ENCODE measurements at regions not wholly inside any gene's neighbourhood (a gene's known extent, or its start where the extent isn't known, plus 50 kb on each side); places are given as distances from the start of the nearest gene placed in this dataset.
"Not testable (repeated sequence)": the region's sequence is repeated elsewhere in the genome, so short reads cannot be mapped to it uniquely, and the experiment has no call there.

DNA sequence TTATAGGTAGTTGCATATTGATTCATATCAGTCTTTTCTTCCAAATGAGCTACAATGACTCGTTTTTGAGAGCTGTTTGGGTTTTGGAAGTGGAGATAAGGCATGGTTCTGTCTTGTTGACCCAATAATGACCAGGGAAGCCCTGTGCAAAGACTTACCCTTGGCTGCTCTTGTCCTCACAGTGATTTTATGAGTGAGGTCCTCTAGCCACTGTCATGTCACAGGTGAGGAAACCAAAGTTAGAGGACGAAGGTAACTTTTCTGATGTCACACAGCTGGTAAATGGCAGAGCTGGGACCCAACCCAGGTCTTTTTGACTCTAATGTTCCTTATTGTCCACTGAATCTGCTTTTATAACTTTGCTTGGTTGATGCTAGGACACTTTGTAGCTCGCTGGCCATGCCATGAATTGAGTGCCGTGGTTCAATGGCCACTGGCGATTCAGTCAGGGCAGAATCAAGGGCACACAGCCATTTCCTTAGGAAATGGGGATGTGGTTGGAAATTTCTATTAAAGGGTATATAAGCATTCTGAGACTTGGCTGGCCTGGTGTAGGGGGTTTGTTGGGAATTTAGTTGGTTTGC is 249.1 kb downstream of the GOLGA6L6 start:
- DNase-seq (ENCODE audit: low spot score); FAIRE-seq: not testable (repeated sequence)

DNA sequence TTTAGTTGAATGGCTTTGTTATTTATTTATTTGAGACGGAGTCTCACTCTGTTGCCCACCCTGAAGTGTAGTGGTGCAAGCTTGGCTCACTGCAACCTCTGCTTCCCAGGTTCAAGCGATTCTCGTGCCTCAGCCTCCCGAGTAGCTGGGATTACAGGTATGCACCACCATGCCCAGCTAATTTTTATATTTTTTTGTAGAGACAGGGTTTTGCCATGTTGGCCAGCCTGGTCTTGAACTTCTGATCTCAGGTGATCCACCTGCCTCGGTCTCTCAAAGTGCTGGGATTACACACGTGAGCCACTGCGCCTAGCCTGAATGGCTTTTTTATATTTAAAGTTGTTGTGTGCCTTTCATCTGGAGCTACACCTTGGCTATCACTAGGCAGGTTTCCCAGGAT is 250.0 kb downstream of the GOLGA6L6 start:
- FAIRE-seq; DNase-seq (ENCODE audit: low spot score): not testable (repeated sequence)

DNA sequence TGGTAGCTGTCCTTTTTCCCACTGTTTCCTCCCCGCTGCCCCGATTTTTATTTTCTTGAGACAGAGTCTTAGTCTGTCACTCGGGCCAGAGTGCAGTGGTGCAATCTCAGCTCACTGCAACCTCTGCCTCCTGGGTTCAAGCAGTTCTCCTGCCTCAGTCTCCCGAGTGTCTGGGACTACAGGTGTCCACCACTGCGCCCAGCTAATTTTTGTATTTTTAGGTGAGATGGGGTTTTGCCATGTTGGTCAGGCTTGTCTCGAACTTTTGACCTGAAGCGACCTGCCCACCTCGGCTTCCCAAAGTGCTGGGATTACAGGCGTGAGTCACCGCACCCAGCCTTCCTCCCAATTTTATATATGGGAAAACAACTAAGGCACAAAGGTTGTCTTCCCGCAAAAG is 251.0 kb downstream of the GOLGA6L6 start:
- DNase-seq (ENCODE audit: low spot score); FAIRE-seq: not testable (repeated sequence)

DNA sequence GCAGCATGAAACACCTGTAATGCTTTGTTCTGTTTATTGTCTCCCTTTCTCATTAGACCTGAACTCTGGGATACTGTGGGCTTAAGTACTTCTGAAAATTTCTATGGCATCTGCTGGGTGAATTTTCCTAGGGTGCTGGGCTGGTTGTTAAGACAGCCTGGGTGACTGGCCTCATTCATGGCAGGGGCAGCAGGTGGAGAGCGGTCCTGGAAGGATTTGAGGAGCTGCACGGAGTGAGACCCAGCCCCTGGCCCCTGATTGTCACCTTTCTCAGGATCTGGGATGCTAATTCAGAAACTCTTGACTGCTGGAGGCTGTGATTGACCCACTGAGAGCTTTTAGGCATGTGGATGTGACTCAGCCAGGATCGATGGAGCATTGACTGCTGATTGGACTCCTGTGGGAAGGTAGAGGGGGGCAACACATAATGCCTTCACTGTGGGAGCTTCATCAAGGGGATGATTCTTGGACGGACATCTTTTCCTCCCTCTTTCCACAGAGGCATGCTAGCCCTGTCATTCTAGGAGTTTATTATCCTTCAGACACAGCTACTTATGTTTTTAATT is 252.0 kb downstream of the GOLGA6L6 start:
- not testable (repeated sequence) for DNase-seq (ENCODE audit: low spot score); FAIRE-seq

DNA sequence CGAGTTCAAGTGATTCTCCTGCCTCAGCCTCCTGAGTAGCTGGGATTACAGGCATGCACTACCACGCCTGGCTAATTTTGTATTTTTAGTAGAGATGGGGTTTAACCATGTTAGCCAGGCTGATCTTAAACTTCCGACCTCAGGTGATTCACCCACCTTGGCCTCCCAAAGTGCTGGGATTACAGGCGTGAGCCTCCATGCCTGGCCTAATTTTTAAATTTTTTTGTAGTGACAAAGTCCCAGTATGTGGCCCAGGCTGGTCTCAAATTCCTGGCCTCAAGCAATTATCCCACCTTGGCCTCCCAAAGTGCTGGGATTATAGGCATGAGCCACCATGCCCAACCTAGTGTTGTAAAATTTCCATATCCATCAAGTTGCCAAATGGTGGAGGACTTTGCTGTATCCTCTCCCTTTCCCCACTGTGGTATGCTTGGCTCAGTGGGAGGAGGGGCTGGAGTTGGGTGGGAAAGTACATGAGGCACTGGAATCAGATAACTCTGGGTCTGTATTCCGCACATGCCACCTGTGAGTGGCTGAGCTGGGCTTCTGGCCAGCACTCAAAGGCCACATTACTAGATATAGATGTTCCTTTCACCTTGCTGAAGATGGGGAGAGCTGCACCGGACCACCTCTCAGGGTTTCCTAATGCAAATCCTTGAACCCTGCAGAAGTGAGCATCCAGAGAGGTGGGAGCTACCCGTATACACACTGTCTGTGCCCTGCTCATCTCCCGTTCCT is 252.6 kb downstream of the GOLGA6L6 start:
- DNase-seq (ENCODE audit: low spot score); FAIRE-seq: not testable (repeated sequence)

DNA sequence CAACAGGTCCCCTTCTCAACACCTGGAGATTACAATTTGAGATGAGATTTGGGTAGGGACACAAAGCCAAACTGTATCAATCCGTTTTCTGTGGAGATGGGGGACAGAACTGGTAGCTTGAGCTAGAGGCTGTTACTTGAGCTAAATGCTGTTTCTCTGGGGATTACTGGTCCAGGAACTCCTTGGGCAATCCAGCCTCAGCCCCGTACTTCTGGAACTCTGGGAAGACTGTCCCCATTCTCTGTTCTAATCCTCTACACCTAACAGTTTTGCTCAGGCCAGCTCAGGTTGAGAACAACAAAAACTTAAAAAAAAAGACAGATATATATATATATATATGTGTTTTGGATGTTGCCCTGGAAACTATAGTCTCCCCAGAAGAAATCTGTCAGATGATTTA is 255.0 kb downstream of the GOLGA6L6 start:
- FAIRE-seq; DNase-seq (ENCODE audit: low spot score): not testable (repeated sequence)

DNA sequence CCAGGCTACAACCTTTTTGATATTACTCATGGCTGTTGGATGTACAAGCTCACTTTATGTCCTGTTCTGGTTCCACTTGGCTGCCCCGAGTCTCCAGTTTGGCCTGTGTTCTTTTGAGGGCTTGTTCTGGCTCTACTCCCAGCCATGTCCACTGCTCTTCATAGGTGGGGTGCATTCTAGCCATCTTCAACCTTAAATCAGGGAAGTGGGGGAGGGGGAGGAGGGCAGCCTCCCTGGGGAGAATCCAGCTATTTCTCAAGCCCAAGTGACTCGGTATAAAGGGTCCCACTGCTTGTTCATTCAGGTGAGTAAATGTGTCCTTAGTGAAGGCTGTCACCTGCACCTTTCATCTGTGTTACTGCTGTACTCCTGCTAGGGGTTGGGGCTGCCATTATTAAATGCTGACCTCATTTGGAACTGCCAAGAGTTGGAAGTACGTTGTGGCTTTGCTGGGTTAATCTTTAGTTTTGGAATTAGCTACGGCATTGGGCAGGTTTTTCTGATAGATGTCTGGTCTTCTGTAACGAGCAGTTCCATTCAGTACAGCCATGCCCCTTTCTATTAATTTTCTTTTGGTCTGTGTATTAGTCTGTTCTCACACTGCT is 255.8 kb downstream of the GOLGA6L6 start:
- DNase-seq (ENCODE audit: low spot score); FAIRE-seq: not testable (repeated sequence)

DNA sequence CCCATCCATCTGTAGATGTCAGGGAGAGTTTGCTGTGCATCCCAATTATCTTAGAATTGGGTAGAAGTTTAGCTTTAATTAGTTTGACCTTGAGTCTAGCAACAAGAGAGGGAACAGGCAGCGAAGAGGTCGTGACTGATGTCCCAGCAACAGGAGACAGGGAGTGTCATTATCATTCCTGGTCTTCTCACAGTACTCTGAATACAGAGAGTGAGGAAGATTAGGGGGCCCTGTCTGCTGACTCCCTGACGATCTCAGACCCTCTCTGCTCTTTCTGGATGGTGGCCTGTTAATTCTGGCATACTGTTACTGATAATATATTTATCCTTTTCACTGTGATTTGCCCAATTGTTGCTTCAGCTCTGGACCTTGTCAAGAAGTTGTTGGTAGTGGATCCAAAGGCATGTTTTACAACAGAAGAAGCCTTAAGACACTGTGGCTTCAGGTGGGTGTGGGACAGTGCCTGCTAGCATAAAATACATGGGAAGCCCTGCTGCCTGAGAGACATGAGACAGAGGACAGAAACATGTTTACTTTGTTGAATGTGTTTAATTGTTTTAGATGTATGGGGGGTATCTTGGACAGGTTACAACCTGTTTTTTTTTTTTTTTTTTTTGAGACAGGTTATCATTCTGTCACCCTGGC is 256.6 kb downstream of the GOLGA6L6 start:
- not testable (repeated sequence) for FAIRE-seq; DNase-seq (ENCODE audit: low spot score)

DNA sequence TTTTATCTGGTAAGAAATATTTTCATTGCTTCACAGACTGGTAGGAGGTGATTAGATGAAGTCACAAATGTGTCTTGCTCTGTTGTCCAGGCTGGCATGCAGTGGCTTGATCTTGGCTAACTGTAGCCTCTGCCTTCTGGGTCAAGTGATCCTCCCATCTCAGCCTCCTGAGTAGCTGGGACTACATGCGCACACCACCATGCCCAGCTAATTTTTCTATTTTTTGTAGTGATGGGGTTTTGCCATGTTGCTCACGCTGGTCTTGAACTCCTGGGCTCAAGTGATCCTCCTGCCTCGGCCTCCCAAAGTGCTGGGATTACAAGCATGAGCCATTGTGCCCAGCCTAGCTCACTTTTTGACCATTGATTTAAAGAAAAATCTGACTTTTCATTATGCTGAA is 257.9 kb downstream of the GOLGA6L6 start:
- FAIRE-seq; DNase-seq (ENCODE audit: low spot score): not testable (repeated sequence)

DNA sequence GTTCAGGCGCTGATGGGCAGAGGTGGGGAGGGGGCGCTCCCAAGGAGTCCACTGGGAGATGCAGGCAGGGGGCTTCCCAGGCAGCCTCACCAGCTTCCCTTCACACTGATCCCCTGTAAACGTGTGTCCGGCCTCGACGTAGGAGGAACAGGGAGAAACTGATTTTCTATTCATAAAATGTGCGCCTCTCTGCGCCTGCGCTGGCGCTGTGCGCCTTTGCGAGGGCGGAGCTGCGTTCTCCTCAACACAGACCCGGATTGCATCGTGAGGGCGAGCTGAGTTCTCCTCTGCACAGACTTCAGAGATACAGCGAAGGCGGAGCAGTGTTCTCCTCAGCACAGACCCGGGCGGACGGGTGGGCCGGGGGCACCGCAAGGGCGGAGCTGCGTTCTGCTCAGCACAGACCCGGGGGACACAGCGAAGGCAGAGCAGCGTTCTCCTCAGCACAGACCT is 259.1 kb downstream of the GOLGA6L6 start:
- DNase-seq (ENCODE audit: low spot score); FAIRE-seq: not testable (repeated sequence)

DNA sequence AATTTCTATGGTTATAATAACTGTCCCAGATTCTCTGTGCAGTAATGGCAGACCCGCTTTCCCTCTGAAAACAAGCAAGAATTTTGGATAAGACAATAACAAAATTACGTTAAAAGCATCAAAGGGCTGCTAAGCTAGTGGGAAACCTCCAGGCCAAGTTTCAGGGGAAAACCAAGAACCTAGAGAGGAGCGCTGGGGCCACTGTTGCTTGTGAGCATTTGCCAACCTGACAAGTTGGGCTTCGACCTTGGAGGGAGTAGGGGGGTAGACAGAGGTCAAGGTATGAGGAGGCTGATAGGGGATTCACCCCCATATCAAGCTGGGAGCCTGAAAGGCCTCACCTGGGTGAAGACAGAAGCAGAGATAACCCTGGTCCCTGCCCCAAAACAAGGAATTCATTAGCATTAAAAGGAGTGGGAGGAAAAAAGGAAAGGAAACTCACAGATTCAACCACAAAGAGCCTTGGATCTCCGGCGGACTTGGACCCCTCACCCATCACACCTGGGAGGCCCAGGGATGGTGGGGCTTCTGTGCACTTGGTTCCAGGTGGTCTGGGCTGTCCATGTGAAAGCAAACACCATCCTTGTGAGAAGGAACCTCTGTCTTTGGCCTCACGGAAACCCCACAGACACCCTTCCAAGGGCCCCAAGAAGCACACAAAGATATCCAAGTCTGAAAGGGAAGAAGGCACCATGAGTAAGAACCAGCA is 259.9 kb downstream of the GOLGA6L6 start:
- not testable (repeated sequence) for FAIRE-seq; DNase-seq (ENCODE audit: low spot score)

DNA sequence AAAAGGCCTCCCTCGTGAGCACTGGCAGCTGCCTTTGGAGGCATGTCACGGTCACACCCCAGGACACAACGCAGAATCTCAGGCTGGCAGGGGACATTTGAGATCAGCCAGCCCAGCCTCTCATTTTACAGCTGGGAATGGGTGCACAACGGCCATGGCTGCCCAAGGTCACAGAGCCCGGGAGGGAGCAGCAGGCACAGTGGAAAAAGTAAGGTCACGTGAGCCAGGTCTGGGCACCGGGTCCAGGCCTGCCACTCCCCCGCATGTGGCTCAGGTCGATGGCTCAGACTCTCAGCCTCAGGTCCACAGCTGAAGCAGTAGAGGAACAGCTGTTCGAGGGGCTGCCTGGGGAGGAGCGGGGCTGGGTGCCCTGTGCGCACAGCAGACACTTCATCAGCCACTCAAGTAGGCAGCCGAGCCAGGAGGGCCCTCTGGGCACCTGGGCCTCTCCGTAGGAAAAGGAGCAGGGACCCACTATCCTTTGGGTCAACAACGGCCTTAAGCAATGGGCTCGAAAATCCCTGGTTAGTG is 260.6 kb downstream of the GOLGA6L6 start:
- FAIRE-seq (no peak), DNase-seq (ENCODE audit: low spot score) (no peak)

DNA sequence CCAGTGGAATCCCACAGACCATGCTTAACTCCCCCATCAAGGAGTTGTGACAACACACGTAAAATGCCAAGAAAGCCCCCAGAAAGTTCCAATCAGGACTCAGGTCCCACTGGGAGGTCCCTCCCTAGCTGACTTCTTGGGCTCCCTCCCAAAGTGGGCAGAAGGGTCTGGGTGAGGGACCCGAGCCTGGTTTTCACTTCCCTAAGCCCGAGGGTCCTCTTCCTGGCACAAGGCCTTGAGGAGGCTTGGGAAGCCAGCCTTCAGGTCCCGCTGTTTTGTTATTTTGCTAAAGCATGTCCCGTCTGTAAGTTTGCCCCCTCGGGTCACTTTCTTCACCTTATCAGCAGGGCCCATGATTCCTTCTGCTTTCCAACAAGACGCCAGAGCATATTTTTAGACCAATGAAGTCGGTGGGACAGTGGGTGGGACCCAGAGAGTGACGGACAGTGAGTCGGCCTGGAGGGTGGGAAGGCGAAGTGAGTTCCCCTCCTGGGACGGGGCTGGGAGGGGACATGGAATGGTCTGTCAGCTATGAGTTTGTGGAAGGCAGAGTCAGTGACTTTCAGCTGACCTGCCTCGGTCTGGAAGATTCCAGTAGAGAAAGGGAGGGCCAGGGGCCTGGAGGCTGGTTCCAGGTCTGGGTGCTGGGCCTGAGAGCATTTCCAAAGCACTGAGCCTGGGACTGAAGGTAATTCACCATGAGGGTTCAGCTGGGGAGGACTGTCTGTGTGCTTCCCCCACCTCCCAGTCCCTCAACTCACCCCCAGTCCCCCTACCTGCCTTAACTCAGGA is 261.3 kb downstream of the GOLGA6L6 start:
- not testable (repeated sequence) for FAIRE-seq

DNA sequence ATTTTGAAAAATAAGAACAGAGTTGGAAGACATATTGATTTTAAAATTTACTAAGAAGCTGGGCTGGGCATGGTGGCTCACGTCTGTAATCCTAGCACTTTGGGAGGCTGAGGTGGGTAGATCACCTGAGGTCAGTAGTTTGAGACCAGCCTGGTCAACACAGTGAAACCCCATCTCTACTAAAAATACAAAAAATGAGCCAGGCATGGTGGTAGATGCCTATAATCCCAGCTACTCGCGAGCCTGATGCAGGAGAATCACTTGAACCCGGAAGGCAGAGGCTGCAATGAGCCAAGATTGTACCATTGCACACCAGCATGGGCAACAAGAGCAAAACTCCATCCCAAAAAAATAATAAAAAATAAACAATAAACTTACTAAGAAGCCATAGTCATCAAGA is 262.5 kb downstream of the GOLGA6L6 start:
- not testable (repeated sequence) for DNase-seq (ENCODE audit: low spot score); FAIRE-seq

More for the DNA sequence above, 261.3 kb downstream of the GOLGA6L6 start:
- DNase-seq (ENCODE audit: low spot score), result not testable (repeated sequence)

DNA sequence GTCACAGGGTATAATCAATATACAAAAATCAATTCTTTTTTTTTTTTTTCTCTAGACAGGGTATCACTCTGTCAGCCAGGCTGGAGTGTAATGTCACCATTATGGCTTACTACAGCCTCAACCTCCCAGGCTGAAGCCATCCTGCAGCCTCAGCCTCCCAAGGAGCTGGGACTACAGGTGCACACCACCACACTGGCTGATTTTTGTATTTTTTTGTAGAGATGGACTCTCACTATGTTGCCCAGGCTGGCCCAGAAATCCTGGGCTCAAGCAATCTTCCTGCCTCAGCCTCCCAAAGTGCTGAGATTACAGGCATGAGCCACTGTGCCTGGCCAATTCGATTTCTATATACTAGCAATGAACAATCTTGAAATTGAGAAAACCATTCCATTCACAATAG is 263.2 kb downstream of the GOLGA6L6 start:
- FAIRE-seq; DNase-seq (ENCODE audit: low spot score): not testable (repeated sequence)

DNA sequence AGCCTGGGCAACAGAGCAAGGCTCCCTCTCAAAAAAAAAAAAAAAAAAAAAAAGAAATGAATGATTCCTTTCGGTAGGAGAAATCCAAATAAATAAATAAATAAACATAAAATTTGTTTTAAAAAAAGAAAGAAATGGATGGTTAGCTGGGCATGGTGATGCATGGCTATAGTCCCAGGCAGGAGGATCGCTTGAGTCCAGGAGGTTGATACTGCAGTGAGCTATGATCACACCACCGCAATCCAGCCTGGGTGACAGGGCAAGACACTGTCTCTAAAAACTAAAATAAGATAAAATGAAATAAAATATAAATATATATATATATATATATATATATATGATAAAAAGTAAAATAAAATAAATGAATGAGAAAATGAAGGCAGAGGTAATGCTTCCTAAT is 264.1 kb downstream of the GOLGA6L6 start:
- not testable (repeated sequence) for DNase-seq (ENCODE audit: low spot score); FAIRE-seq

DNA sequence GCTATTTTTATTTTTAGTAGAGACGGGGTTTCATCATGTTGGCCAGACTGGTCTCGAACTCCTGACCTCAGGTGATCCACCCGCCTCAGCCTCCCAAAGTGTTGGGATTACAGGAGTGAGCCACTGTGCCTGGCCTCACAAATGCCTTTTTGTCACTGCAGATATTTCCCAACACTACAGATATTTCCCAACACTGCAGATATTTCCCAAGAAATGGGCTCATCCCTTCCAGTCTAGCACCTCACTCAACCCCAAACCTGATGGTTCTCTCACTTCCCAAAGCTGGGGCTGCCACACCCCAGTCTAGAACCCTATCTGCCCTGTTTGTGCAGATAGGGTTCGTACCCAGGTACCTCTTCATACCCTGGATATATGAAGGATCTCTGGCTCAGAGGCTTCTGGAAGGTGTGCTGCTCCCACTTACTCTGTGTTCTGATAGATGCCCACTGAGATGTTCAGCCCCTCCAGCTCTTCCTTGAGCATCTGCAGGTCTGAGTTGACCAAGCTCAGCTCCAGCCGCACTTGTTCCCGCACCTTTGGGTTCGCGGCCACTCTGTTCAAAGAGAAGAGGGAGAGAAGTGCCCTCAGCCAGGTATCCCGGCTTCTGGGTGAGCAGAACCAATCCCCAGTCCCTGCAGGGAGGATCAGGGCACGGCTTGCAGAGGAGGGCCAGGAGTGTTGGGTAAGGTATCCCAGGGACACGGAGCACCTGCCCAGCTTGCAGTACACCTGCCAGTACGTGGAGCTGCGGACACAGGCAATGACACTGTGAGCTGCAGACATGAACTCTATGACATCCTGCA is 265.1 kb downstream of the GOLGA6L6 start:
- FAIRE-seq; DNase-seq (ENCODE audit: low spot score): not testable (repeated sequence)

DNA sequence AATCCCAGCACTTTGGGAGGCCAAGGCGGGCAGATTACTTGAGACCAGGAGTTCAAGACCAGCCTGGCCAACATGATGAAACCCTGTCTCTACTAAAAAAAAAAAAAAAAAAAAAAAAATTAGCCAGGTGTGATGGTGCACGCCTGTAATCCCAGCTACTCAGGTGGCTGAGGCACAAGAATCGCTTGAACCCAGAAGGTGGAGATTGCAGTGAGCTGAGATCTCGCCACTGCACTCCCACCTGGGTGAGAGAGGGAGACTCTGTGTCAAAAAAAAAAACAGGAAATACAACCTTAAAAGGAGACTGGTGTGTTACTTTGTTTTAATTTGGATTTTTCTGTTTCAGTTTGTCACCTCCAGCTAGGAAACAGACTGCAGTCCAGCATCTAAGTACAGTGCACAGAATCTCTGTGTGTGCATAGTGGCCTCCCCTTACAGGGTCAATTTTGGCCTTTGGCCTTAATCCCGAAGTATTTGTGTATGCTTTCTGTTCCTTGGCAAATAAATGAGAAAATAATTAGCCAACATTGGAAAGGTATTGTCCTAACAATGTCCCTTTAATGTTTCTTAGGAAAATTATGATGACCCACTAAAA is 266.1 kb downstream of the GOLGA6L6 start:
- not testable (repeated sequence) for DNase-seq (ENCODE audit: low spot score); FAIRE-seq

Measured in RCC 7860 (cell line).